ENCODE measurements at regions not wholly inside any gene's neighbourhood (a gene's known extent, or its start where the extent isn't known, plus 50 kb on each side); places are given as distances from the start of the nearest gene placed in this dataset.

DNA sequence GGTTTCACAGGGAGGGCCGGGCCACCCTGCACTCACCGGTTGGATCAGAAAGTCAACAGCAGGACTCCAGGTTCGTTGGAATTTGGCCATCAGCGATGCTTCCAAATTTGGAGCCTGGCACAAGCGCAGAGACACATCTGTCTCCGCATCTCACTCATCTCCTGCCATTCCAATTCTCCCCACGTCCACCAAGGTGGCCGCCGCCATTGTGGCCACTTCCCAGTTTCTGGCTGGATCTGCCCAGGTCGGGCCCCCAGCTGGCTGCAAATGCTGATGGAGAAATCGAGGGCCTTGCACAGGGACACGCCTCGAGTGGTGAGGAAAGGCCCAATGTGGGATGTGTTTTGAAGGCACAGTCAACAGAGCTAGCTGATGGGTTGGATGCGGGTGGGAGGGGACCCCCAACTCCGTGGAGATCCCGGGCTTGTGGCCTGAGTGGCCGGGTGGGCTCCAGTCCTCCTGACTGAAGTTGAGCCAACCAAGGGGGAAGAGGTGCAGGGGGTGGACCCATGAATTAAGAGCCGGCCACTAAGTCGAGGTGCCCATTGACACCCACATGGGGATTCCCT is 102.7 kb downstream of the CRYAA start:
- no peak for DNase-seq

DNA sequence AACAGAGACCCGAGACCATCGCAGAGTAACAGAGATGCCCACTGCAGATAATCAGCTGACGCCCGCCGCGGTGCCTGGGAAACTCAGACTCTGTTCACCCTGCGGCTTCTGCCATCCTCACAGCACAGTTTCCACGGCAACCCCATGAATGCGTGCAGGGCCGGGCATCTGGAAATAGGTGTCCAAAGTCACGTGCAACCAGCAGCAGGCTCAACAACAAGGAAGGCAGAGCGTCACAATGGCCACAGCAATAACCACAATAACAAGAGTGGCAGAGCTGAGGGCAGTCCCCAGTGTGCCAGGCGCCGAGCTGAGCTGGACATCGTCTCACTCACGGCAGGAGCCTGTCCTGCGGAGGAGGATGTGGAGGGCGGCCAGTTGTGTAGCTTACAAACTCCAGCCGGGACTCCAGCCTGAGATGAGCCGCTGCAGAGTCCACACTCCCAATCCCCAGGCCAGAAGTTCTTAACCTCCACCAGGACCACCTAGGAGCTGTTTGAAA is 102.0 kb downstream of the CRYAA start:
- no peak for DNase-seq

DNA sequence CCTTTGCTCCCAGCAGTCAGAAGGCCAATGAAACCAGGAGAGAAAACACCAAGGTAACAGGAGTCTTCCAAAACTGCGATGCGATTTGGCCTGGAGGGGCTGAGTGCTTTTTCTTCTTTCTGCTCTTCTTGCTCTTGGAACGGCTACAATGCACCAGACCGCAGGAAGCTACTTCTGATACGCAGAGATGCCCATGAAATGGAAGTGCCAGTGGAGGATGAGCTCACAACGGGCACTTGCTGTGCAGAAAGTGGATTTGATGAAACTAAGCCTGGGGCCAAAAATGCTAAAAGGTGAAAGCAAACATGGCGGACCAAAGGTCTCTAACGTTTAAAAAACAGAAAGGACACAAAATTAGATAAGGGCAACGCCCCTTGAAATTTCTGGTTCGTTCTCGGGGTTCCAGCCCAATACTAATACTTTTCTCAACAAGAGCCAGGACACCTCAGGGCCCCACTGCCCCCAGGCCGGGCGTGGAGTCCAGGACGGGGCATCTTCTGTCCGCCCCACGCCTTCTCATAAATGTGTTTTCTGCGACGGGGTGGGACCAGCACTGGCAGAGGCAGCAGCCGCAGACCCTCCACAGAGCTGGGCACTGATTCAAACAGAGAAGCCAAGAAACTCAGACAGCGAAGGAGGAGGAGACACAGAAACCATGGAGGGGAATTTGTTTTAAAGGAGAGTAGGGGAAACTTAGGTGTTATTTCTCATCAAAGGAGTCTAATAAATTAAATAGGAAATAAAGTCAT is 101.3 kb downstream of the CRYAA start:
- no peak for DNase-seq

DNA sequence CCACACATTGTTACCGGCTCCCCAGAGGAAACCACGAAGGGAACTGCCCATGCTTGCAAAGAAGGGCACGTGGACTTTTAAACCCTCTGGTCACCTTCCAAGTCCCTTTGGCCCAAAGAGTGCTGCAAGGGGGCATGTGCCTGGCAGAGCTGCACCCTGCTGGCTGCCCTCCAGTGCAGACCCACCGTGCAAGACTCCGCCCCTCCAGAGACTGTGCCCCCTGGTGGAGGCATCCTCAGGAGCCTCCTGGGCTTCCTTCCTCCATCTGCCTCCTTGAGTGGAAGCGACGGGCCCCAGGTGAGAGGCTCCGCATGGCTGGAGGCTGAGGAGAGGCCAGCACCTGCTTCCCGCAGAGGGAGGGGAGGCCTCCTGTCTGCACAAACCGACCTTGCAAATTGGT is 100.6 kb downstream of the CRYAA start:
- DNase-seq: no peak

DNA sequence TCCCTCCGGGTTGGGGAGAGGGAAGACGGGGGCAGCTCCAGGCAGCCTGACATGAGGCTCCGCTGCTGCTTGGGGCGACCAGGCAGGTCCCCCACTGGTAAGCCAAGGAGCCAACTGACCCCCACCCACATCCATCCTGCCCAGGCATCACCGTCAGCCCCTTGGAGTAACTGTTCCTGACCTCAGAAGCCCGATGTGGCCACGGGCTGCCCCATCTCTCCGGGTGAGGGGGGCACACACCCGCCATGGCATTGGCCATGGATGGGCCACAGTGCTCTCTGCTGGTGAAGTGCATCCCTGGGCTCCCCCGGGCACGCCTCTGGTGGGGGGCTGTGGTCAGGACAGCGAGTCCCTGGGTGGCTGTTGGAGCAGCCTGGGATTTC is 100.0 kb downstream of the CRYAA start:
- DNase-seq: no peak

DNA sequence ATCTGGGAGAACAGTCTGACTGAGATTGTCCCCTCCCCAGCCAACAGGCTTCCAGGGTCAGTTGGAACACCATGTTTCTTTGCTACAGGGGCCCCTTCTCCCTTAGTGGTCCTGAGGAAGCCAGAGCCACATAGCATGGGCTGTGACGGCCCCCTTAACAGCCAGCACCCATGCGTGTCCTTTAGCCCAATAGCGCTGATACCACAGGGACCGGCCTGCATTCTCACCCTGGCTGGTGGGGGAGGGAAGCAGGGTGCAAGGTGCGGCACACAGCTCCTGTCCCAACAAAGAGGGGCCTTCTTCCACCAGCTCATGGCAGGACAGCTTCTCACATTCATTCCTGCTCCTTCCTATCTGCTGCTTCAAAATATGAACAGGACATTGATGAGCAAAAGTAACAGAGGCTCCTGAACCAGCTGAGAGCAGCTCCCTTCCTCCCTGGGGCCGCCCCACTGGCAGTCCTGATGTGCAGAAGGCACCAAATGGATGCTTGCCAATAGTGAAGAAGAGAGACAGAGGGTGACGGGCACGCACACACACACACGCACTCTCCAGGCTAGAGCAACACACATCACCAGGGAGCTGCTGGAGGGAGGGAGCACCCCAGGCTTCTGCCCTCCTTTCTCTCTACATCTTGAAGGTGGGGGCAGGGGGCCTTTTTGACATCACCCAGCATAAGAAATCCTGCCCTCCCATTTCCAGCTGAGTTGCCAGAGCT is 99.4 kb downstream of the CRYAA start:
- DNase-seq: no peak

DNA sequence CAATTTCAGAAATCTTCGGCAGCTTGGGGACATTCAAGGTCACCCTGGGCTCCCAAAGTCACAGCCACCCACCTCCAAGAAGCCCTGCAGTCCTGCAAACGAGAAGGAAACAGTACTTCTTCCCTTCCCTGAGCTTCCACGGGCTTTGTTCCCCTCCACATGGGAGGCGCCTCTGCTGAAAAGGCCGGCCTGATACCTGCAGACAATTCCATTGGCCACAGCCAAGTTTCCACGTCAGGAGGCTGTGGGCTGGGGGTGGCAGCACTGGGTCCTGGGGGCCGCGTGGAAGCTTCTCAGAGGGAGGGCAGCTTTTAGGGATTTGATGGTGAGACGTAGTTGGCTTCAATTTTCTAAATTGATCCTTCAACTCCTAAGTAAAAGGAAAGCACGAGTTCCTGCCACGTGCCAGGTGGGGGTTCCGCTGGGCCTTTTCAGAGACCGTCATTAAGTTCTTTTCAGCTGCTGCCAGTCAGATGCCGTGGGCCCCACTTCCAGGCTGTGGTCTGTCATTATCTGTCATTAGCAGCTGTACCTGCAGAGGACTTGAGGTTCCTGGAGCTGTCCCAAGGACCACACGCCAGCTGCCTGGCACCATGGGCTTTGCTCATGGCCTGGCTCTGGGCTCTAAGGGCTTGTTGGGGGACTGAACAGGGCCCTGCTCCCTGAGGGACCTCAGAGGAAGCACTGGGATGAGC is 98.7 kb downstream of the CRYAA start:
- DNase-seq: no peak

DNA sequence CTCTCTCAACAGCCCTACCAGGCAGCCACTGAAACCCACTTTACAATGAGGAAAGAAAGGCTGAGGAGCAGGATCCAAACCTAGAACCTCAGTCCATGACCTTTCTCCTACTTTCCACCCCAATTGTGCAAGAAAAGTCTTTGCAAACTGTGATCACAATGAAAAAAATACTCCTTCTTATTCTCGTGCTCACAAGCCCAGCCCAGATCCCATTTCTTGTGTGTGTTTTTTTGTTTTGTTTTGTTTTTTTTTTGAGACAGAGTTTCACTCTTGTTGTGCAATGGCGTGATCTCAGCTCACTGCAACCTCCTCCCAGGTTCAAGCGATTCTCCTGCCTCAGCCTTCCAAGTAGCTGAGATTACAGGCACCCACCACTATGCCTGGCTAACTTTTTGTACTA is 97.7 kb downstream of the CRYAA start:
- no peak for DNase-seq

DNA sequence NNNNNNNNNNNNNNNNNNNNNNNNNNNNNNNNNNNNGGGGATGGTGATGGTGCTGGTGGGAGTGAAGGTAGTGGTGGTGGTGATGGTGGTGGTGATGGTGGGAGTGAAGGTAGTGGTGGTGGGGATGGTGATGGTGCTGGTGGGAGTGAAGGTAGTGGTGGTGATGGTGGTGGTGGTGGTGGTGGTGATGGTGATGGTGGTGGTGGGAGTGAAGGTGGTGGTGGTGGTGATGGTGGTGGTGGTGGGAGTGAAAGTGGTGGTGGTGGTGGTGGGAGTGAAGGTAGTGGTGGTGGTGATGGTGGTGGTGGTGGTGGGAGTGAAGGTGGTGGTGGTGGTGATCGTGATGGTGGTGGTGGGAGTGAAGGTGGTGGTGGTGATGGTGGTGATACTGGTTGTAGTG is 93.6 kb downstream of the CRYAA start:
- no peak for DNase-seq
